Spleen (tissue), 11 donors: ENCODE measurements at regions not wholly inside any gene's neighbourhood (a gene's known extent, or its start where the extent isn't known, plus 50 kb on each side); places are given as distances from the start of the nearest gene placed in this dataset.
"Not testable (repeated sequence)": the region's sequence is repeated elsewhere in the genome, so short reads cannot be mapped to it uniquely, and the experiment has no call there.

Experiments
- DNase-seq: peaks from one replicate; pipeline ENCODE4 v3.0.0-alpha.2; 2020
- H3K27ac ChIP-seq, 8 donors: fragments of 200-600 bp; sonication (generic) in 7 of 8; 1 replicate in 4 of 8; 2 replicates in 4 of 8; pipeline versions ENCODE4 v1.5.0 to v1.8.0; 2016 to 2021; ENCODE audit warnings: inconsistent platforms in 4 of 8, mild to moderate bottlenecking in 4 of 8, moderate library complexity in 1 of 8
- H3K27me3 ChIP-seq, 7 donors: fragments of 200-600 bp; sonication (generic) in 6 of 7; replicated peaks in 1 of 7; 1 replicate in 4 of 7; 2 replicates in 3 of 7; pipeline versions ENCODE4 v1.5.0 to v1.8.0; 2016 to 2021; ENCODE audit warnings: inconsistent platforms in 3 of 7, mild to moderate bottlenecking in 1 of 7
- H3K36me3 ChIP-seq, 6 donors: fragments of 200-600 bp; sonication (generic) in 5 of 6; 1 replicate in 4 of 6; 2 replicates in 2 of 6; pipeline versions ENCODE4 v1.5.0 to v1.8.0; 2016 to 2021; ENCODE audit warnings: inconsistent platforms in 2 of 6
- H3K4me1 ChIP-seq, 6 donors: fragments of 200-600 bp; sonication (generic) in 5 of 6; 1 replicate in 3 of 6; 2 replicates in 3 of 6; pipeline versions ENCODE4 v1.5.0 to v1.8.0; 2016 to 2021; ENCODE audit warnings: inconsistent platforms in 3 of 6
- H3K4me3 ChIP-seq, 8 donors: fragments of 200-600 bp; sonication (generic) in 7 of 8; 1 replicate in 4 of 8; 2 replicates in 4 of 8; pipeline versions ENCODE4 v1.5.0 to v1.8.0; 2016 to 2021; ENCODE audit warnings: inconsistent platforms in 4 of 8, mild to moderate bottlenecking in 4 of 8, moderate library complexity in 2 of 8
- H3K9me3 ChIP-seq, 8 donors: fragments of 200-600 bp; sonication (generic) in 7 of 8; 1 replicate in 4 of 8; 2 replicates in 4 of 8; pipeline versions ENCODE4 v1.5.0 to v1.8.0; 2016 to 2021; ENCODE audit warnings: inconsistent platforms in 4 of 8
- CTCF ChIP-seq, 11 experiments: fragments of 200-600 bp in 7 of 11; fragments of 450-650 bp in 4 of 11; sonication (generic) in 4 of 11; IDR thresholded peaks in 8 of 11; conservative IDR thresholded peaks in 3 of 11; 1 replicate in 7 of 11; 2 replicates in 4 of 11; pipeline versions ENCODE4 v1.4.0 to v1.8.0; 2016 to 2021; ENCODE audit warnings: antibody characterized with exemption in 11 of 11, inconsistent platforms in 4 of 11, mild to moderate bottlenecking in 1 of 11
- POLR2A ChIP-seq, 3 donors: fragments of 450-650 bp; IDR thresholded peaks; one replicate each; pipeline ENCODE4 v1.5.1; 2017; ENCODE audit warnings: antibody characterized with exemption in 3 of 3, mild to moderate bottlenecking in 1 of 3
- POLR2AphosphoS5 ChIP-seq, 3 donors: sonication (generic); formaldehyde crosslinking; IDR thresholded peaks; one replicate each; pipeline ENCODE4 v1.5.1; 2017; ENCODE audit warnings: antibody characterized with exemption in 3 of 3
- WGBS, 5 donors: extraction: QIAGEN DNeasy Blood & Tissue Kit in 3 of 5; methylation state at CpG; one replicate each; pipeline versions ENCODE4 v1.1.5 to v1.1.7; 2013 to 2018; 5-methylcytosine and 5-hydroxymethylcytosine counted together
- intact Hi-C: fragments of 100-400 bp; cut with DNase I; formaldehyde crosslinking; loops from one replicate; pipeline ENCODE4 v1.15.0; 2023; ENCODE audit warnings: low total_unique reads
- donor health status: healthy with polysubstance abuse.
- donor health status: DM: no; HTN: no; CAD: no; lungs with moderate emphysema.
- donor health status: DM: no; HTN: no; CAD: no.
- donor health status: Bipolar disorder and iron deficiency.
- donor health status: healthy.
- donor health status: DM: no; HTN: no; CAD: no.
- donor health status: DM: yes; HTN: yes; CAD: no.

- no peaks in the 10 kb centered on the region for H3K27me3 ChIP-seq
- no peaks in the 10 kb centered on the region for H3K36me3 ChIP-seq
- H3K9me3 ChIP-seq, result peaks cover 0 to 14% (median 0%) of the 10 kb centered on the region in 8 donors
- intact Hi-C loops, result no loop called here
- no peak overlapping the region for H3K27ac ChIP-seq
- no peak overlapping the region for H3K4me3 ChIP-seq
- DNase-seq, result no peak
- TF ChIP-seq POLR2A (IDR thresholded peaks at IDR 0.05) (no peak), CTCF (IDR thresholded peaks at IDR 0.05 in 8 of 11, conservative IDR thresholded peaks at IDR 0.05 in 3 of 11) (no peak), POLR2AphosphoS5 (IDR thresholded peaks at IDR 0.05) (no peak)
- no peaks in the 10 kb centered on the region for H3K4me1 ChIP-seq
- whole genome bisulfite sequencing, 5 donors, result 83 to 92% (median 91%) methylated on average over 3 of the region's 3 CpGs
Measured at GRCh38 chr10:64795847-64796246, 1274.6 kb downstream of the REEP3 start.

- WGBS, 5 donors, result 75 to 85% (median 83%) methylated on average over 1 of the region's 1 CpG
- Histone ChIP-seq H3K36me3 (no peaks in the 10 kb centered on the region), H3K4me3 (no peak overlapping the region), H3K27ac (no peak overlapping the region), H3K9me3 (peaks cover 0 to 25% (median 5%) of the 10 kb centered on the region in 8 donors), H3K27me3 (no peaks in the 10 kb centered on the region), H3K4me1 (no peaks in the 10 kb centered on the region)
- intact Hi-C loops, result no loop called here
- no peak for TF ChIP-seq CTCF (IDR thresholded peaks at IDR 0.05 in 8 of 11, conservative IDR thresholded peaks at IDR 0.05 in 3 of 11)
- no peak for TF ChIP-seq POLR2AphosphoS5 (IDR thresholded peaks at IDR 0.05)
- no peak for TF ChIP-seq POLR2A (IDR thresholded peaks at IDR 0.05)
- DNase-seq, result no peak
Measured at GRCh38 chr10:64798297-64798696, 1277.1 kb downstream of the REEP3 start.

GRCh38 chr10:64808233-64808632 is 1287.0 kb downstream of the REEP3 start:
- intact Hi-C loops, DNase-seq, H3K4me1 ChIP-seq, H3K36me3 ChIP-seq, H3K27ac ChIP-seq, H3K27me3 ChIP-seq, H3K4me3 ChIP-seq: not testable (repeated sequence)
- peaks cover 0 to 63% (median 30%) of the 10 kb centered on the region in 8 donors for H3K9me3 ChIP-seq

- peaks cover 0 to 49% (median 21%) of the 10 kb centered on the region in 8 donors for H3K9me3 ChIP-seq
- H3K27ac ChIP-seq, DNase-seq, H3K4me1 ChIP-seq, H3K36me3 ChIP-seq, intact Hi-C loops, H3K27me3 ChIP-seq, H3K4me3 ChIP-seq: not testable (repeated sequence)
- 61 to 69% (median 65%) methylated on average over 4 of the region's 4 CpGs for WGBS, 5 donors
Measured at GRCh38 chr10:64810046-64810445, 1288.8 kb downstream of the REEP3 start.

GRCh38 chr10:64813391-64813790 is 1292.2 kb downstream of the REEP3 start:
- H3K27me3 ChIP-seq, result no peaks in the 10 kb centered on the region
- DNase-seq, result no peak
- WGBS, 5 donors, result 50 to 67% (median 57%) methylated on average over 2 of the region's 2 CpGs
- intact Hi-C loops, result no loop called here
- peaks cover 0 to 34% (median 16%) of the 10 kb centered on the region in 8 donors for H3K9me3 ChIP-seq
- no peak overlapping the region for H3K4me3 ChIP-seq
- no peaks in the 10 kb centered on the region for H3K36me3 ChIP-seq
- H3K4me1 ChIP-seq, result no peaks in the 10 kb centered on the region
- no peak overlapping the region for H3K27ac ChIP-seq
- TF ChIP-seq POLR2AphosphoS5 (IDR thresholded peaks at IDR 0.05) (no peak), CTCF (IDR thresholded peaks at IDR 0.05 in 8 of 11, conservative IDR thresholded peaks at IDR 0.05 in 3 of 11) (no peak), POLR2A (IDR thresholded peaks at IDR 0.05) (no peak)
